ENCODE measurements at regions not wholly inside any gene's neighbourhood (a gene's known extent, or its start where the extent isn't known, plus 50 kb on each side); places are given as distances from the start of the nearest gene placed in this dataset.

DNA sequence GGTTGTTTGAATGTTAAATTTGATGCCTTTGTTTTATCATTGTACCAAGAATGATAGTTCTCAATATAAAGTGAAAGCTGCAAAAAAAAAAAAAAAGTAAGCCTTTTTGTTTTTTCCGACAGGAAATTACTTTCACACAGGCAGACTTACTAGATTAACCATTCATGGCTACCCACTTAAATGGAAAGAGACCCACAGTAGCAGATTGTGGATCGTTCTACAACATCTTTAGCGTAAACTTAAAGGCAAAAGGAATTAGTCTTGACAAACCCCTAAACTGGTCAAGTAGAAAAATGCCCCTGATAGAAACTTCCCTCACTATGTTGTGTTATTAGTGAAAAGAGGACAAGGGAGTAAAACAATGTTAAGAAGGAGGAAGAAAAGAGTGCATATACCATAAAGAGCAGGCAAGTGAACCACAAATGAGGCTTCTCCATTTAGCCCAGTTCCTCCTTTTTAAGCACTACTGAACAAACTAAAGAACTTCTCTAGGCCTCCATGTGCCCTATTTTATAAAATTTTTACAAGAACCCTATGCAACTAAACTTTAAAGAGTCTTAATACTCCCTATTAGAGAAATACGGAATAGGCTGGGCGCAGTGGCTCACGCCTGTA is 1560.3 kb downstream of the MRPL39 start:
- DNase-seq (ENCODE audit: low read depth): no peak
- TF ChIP-seq, protein P1, sequence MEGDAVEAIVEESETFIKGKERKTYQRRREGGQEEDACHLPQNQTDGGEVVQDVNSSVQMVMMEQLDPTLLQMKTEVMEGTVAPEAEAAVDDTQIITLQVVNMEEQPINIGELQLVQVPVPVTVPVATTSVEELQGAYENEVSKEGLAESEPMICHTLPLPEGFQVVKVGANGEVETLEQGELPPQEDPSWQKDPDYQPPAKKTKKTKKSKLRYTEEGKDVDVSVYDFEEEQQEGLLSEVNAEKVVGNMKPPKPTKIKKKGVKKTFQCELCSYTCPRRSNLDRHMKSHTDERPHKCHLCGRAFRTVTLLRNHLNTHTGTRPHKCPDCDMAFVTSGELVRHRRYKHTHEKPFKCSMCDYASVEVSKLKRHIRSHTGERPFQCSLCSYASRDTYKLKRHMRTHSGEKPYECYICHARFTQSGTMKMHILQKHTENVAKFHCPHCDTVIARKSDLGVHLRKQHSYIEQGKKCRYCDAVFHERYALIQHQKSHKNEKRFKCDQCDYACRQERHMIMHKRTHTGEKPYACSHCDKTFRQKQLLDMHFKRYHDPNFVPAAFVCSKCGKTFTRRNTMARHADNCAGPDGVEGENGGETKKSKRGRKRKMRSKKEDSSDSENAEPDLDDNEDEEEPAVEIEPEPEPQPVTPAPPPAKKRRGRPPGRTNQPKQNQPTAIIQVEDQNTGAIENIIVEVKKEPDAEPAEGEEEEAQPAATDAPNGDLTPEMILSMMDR (conservative IDR thresholded peaks at IDR 0.05; ENCODE audit: low read depth, low read length): no peak
- no peak overlapping the region for H3K4me3 ChIP-seq (ENCODE audit: low read length)

DNA sequence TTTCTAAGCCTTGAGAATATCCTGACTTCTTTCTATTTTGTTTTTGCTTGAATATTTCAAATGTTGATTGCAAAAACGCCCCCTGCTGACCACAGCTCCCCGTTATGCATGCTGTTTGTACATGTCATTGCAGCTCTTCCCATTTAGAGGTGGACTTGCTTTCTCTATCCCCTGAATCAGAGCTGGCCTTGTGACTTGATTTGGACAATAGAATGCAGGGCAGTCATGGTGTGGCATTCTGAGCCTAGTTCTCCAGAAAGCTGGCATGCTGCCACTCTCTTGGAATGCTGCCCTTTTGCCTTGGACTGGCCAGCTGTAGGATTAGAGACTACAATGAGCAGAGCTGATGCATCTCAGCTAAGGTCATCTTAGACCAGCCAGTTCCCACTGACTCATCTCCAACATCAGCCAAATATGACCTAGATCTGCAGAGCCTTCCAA is 1561.5 kb downstream of the MRPL39 start:
- TF ChIP-seq, protein P1 (conservative IDR thresholded peaks at IDR 0.05; ENCODE audit: low read depth, low read length): peak; percentile 72
- peak; percentile 98 for DNase-seq (ENCODE audit: low read depth)
- no peak overlapping the region for H3K4me3 ChIP-seq (ENCODE audit: low read length)

DNA sequence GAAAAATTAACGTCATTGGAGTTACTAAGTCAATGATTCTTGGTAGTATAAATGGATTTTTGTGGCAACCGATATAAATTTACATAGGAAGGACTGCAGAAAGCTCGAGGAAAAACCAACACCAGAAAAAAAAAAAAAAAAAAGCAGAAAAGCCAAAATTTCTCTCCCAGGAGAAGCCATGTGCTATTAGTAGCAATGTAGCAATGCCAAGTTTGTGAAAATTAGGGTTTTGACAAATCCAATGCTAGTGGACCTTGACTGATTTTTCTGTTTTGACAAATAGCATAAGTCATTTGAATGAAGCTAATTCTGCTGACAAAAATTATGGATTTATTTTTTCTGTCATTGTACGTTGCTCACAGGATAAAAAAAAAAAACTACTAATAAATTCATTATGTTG is 1561.9 kb downstream of the MRPL39 start:
- TF ChIP-seq, protein P1 (conservative IDR thresholded peaks at IDR 0.05; ENCODE audit: low read depth, low read length): no peak
- H3K4me3 ChIP-seq (ENCODE audit: low read length): no peak overlapping the region
- DNase-seq (ENCODE audit: low read depth): no peak

DNA sequence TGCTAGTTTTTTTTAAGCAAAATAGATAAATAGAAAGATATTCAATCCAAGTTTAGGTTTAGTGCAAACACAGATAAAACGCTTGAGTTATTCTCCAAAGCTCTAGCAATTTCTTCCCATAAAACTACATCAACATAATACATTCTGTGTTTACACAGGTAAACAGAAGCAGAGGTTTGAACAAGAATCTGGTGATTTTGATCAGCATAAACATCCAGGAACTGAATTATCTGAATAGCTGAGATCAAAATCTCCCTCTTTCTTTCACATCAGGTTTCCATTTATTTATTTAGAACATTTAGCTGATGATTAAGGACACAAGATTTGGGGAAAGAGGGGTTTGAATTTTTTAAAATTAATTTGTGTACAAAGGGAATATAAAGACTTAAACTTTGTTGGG is 1564.6 kb downstream of the MRPL39 start:
- TF ChIP-seq, protein P1 (conservative IDR thresholded peaks at IDR 0.05; ENCODE audit: low read depth, low read length): no peak
- H3K4me3 ChIP-seq (ENCODE audit: low read length): no peak overlapping the region
- DNase-seq (ENCODE audit: low read depth): no peak

DNA sequence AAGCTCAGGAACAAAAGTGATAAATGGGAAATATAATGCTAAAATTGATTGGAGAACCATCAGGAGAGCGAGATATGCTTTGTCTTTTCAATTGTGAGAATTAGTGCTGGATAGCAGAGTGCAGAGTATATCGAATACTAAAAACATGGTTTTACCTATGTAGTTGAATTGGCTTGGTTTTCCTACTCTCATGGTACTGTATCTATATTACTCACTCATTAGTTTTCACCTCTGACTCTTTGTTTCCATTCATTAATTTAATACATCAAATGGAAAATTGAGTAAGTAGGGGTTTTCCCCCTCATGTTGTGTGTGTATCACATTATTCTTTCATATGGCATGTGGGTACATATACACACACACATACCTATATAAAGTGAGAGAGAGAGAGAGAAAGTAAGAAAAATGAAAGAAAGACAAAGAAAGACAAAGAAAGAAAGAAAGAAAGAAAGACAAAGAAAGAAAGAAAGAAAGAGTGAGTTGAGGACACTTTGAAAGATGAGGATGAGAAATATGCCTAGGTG is 1574.5 kb downstream of the MRPL39 start:
- no peak overlapping the region for H3K4me3 ChIP-seq (ENCODE audit: low read length)
- DNase-seq (ENCODE audit: low read depth): no peak
- TF ChIP-seq, protein P1 (conservative IDR thresholded peaks at IDR 0.05; ENCODE audit: low read depth, low read length): no peak

DNA sequence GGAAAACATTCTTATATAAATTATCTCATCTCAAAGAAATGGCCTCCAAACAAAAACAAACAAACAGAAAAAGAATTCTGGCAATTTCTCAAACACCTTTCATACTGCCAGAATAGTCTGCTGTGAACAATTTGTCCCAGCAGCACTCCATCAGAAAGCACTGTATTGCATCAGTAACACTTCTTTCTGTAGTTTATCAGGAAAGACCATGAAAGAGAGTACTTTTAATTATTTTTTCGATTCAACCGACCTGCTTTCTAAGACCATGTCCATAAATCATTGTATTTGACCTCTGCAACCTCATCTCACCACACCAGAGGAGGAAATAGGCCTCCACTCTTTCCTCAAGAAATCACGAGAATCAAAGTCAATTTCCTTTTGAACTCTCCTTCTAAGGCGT is 1579.9 kb downstream of the MRPL39 start:
- TF ChIP-seq, protein P1 (conservative IDR thresholded peaks at IDR 0.05; ENCODE audit: low read depth, low read length): no peak

DNA sequence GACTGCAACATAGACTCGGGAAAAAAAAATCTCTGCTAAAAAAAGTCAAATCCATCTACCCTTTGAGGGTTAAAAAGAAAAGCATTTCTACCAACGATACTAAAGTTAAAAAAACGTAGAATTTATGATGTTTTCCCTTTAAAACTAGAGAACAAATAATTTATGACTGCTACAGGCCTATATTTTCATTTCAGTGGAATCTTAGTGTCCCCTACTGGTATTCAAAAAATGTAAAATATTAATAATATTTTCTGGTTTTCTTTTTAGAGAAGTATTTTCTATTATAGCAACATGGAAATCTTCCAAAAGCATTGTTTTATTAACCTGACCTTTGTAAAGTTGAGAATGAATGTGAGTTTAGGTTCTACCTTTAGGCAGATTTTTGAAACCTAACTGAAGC is 1582.2 kb downstream of the MRPL39 start:
- no peak for DNase-seq (ENCODE audit: low read depth)
- TF ChIP-seq, protein P1 (conservative IDR thresholded peaks at IDR 0.05; ENCODE audit: low read depth, low read length): no peak
- H3K4me3 ChIP-seq (ENCODE audit: low read length): no peak overlapping the region

More for the DNA sequence above, 1579.9 kb downstream of the MRPL39 start:
- DNase-seq (ENCODE audit: low read depth): no peak
- no peak overlapping the region for H3K4me3 ChIP-seq (ENCODE audit: low read length)

All from retinal pigment epithelial cell (primary cell).